ENCODE measurements at regions not wholly inside any gene's neighbourhood (a gene's known extent, or its start where the extent isn't known, plus 50 kb on each side); places are given as distances from the start of the nearest gene placed in this dataset.

- TF ChIP-seq CTCF (IDR thresholded peaks at IDR 0.05; ENCODE audit: low read depth, low read length, missing control alignments): no peak
Measured at GRCh38 chr1:29855561-29856160, 619.3 kb downstream of the PTPRU start.

GRCh38 chr1:29854700-29855276 is 618.5 kb downstream of the PTPRU start:
- in situ Hi-C loops (cut with HindIII; ENCODE audit: low sequenced_read_pairs): no loop called here
- no peak overlapping the region for H3K4me3 ChIP-seq (ENCODE audit: low read depth, low read length)
- no peak for DNase-seq (ENCODE audit: low read depth)
- TF ChIP-seq CTCF (IDR thresholded peaks at IDR 0.05; ENCODE audit: low read depth, low read length, missing control alignments): no peak

More at GRCh38 chr1:29855561-29856160, 619.3 kb downstream of the PTPRU start:
- in situ Hi-C loops (cut with HindIII; ENCODE audit: low sequenced_read_pairs): no loop called here
- no peak overlapping the region for H3K4me3 ChIP-seq (ENCODE audit: low read depth, low read length)
- DNase-seq (ENCODE audit: low read depth): no peak

- in situ Hi-C loops (cut with HindIII; ENCODE audit: low sequenced_read_pairs): no loop called here
- no peak overlapping the region for H3K4me3 ChIP-seq (ENCODE audit: low read depth, low read length)
- TF ChIP-seq CTCF (IDR thresholded peaks at IDR 0.05; ENCODE audit: low read depth, low read length, missing control alignments): no peak
- no peak for DNase-seq (ENCODE audit: low read depth)
Measured at GRCh38 chr1:29853716-29854330, 617.5 kb downstream of the PTPRU start.

- no peak for TF ChIP-seq CTCF (IDR thresholded peaks at IDR 0.05; ENCODE audit: low read depth, low read length, missing control alignments)
- no peak for DNase-seq (ENCODE audit: low read depth)
- no peak overlapping the region for H3K4me3 ChIP-seq (ENCODE audit: low read depth, low read length)
- in situ Hi-C loops (cut with HindIII; ENCODE audit: low sequenced_read_pairs): no loop called here
Measured at GRCh38 chr1:29852248-29852647, 615.9 kb downstream of the PTPRU start.

GRCh38 chr1:29851691-29852090 is 615.4 kb downstream of the PTPRU start:
- no peak overlapping the region for H3K4me3 ChIP-seq (ENCODE audit: low read depth, low read length)
- DNase-seq (ENCODE audit: low read depth): no peak
- in situ Hi-C loops (cut with HindIII; ENCODE audit: low sequenced_read_pairs): no loop called here
- TF ChIP-seq CTCF (IDR thresholded peaks at IDR 0.05; ENCODE audit: low read depth, low read length, missing control alignments): no peak

GRCh38 chr1:29849991-29850757 is 613.9 kb downstream of the PTPRU start:
- no peak for DNase-seq (ENCODE audit: low read depth)
- in situ Hi-C loops (cut with HindIII; ENCODE audit: low sequenced_read_pairs): no loop called here
- TF ChIP-seq CTCF (IDR thresholded peaks at IDR 0.05; ENCODE audit: low read depth, low read length, missing control alignments): no peak
- no peak overlapping the region for H3K4me3 ChIP-seq (ENCODE audit: low read depth, low read length)
